GM18502 (cell line): ENCODE measurements at regions not wholly inside any gene's neighbourhood (a gene's known extent, or its start where the extent isn't known, plus 50 kb on each side); places are given as distances from the start of the nearest gene placed in this dataset.

Experiments used
- ATAC-seq: cut with Tn5 transposase; IDR thresholded peaks from one replicate; pipeline ENCODE4 v1.9.1; 2021; ENCODE audit warnings: mild to moderate bottlenecking; ENCODE audit not compliant: unreplicated experiment, poor library complexity

- no peak for ATAC-seq
Observed at GRCh38 chr14:49527221-49527620, 59.0 kb downstream of the RPS29 start.

GRCh38 chr14:49526101-49526500 lies 60.1 kb downstream of the RPS29 start:
- no peak for ATAC-seq

- no peak for ATAC-seq
Observed at GRCh38 chr14:49516286-49516685, 69.9 kb downstream of the RPS29 start.

- ATAC-seq: no peak
Observed at GRCh38 chr14:49512571-49512970, 73.6 kb downstream of the RPS29 start.

GRCh38 chr14:49512147-49512551 lies 74.0 kb downstream of the RPS29 start:
- no peak for ATAC-seq

GRCh38 chr14:49508124-49508523 lies 78.1 kb downstream of the RPS29 start:
- ATAC-seq: no peak

- no peak for ATAC-seq
Observed at GRCh38 chr14:49506650-49507049, 79.5 kb downstream of the RPS29 start.

GRCh38 chr14:49505041-49505766 lies 81.0 kb downstream of the RPS29 start:
- ATAC-seq: no peak

GRCh38 chr14:49497725-49498348 lies 88.3 kb downstream of the RPS29 start:
- peak; percentile 90 for ATAC-seq

GRCh38 chr14:49497267-49497666 lies 88.9 kb downstream of the RPS29 start:
- ATAC-seq: no peak

GRCh38 chr14:49494836-49495235 lies 91.3 kb downstream of the RPS29 start:
- ATAC-seq: no peak

- ATAC-seq: no peak
Observed at GRCh38 chr14:49493557-49493956, 92.6 kb downstream of the RPS29 start.

GRCh38 chr14:49492151-49492550 lies 94.0 kb downstream of the RPS29 start:
- ATAC-seq: no peak

GRCh38 chr14:49489341-49489740 lies 96.8 kb downstream of the RPS29 start:
- no peak for ATAC-seq

- no peak for ATAC-seq
Observed at GRCh38 chr14:49487238-49487637, 98.9 kb downstream of the RPS29 start.

GRCh38 chr14:49485290-49485689 lies 100.9 kb downstream of the RPS29 start:
- ATAC-seq: no peak

GRCh38 chr14:49484180-49484579 lies 102.0 kb downstream of the RPS29 start:
- ATAC-seq: no peak

GRCh38 chr14:49483268-49483667 lies 102.9 kb downstream of the RPS29 start:
- peak; percentile 85 for ATAC-seq

GRCh38 chr14:49480979-49481498 lies 105.1 kb downstream of the RPS29 start:
- ATAC-seq: no peak

GRCh38 chr14:49480053-49480760 lies 106.0 kb downstream of the RPS29 start:
- no peak for ATAC-seq

- no peak for ATAC-seq
Observed at GRCh38 chr14:49479432-49479831, 106.7 kb downstream of the RPS29 start.
